Fibroblast of lung (primary cell): ENCODE measurements at regions not wholly inside any gene's neighbourhood (a gene's known extent, or its start where the extent isn't known, plus 50 kb on each side); places are given as distances from the start of the nearest gene placed in this dataset.

Source experiments
- DNase-seq, 2 donors: peaks; one replicate each; pipeline versions ENCODE4 v3.0.0 to v3.0.0-alpha.2; 2010; ENCODE audit warnings: low read depth in 2 of 2
- H2AFZ ChIP-seq: 2 replicates; pipeline ENCODE4 v1.5.1; 2012; ENCODE audit warnings: low read length, control low read depth, inconsistent platforms
- H3K27ac ChIP-seq: 2 replicates; pipeline ENCODE4 v1.5.1; 2011; ENCODE audit warnings: low read length, control low read depth; ENCODE audit not compliant: insufficient read depth
- H3K27me3 ChIP-seq: 2 replicates; pipeline ENCODE4 v1.5.1; 2011; ENCODE audit warnings: mild to moderate bottlenecking, low read length; ENCODE audit not compliant: control insufficient read depth, insufficient read depth
- H3K36me3 ChIP-seq: 2 replicates; pipeline ENCODE4 v1.5.1; 2011; ENCODE audit warnings: low read length; ENCODE audit not compliant: control insufficient read depth, insufficient read depth
- H3K4me1 ChIP-seq: 2 replicates; pipeline ENCODE4 v1.5.1; 2011; ENCODE audit warnings: low read length; ENCODE audit not compliant: control insufficient read depth, insufficient read depth; ENCODE audit errors: extremely low read depth
- H3K4me2 ChIP-seq: 2 replicates; pipeline ENCODE4 v1.5.1; 2011; ENCODE audit warnings: low read length, control low read depth; ENCODE audit not compliant: insufficient read depth; ENCODE audit errors: extremely low read depth
- H3K4me3 ChIP-seq, 4 experiments: fragments of 200-600 bp in 1 of 4; sonication (generic) in 1 of 4; replicated peaks in 1 of 4; 2 replicates each; pipeline ENCODE4 v1.5.1; 2011 to 2016; ENCODE audit warnings: low read length in 4 of 4, low read depth in 3 of 4, mild to moderate bottlenecking in 3 of 4, control low read depth in 2 of 4, inconsistent platforms in 1 of 4, mixed read lengths in 1 of 4; ENCODE audit not compliant: insufficient read depth in 1 of 4; ENCODE audit errors: control extremely low read depth in 1 of 4
- H3K79me2 ChIP-seq: 2 replicates; pipeline ENCODE4 v1.5.1; 2012; ENCODE audit warnings: mild to moderate bottlenecking, low read length, inconsistent platforms; ENCODE audit not compliant: control insufficient read depth, insufficient read depth
- H3K9ac ChIP-seq: 2 replicates; pipeline ENCODE4 v1.5.1; 2011; ENCODE audit warnings: mild to moderate bottlenecking, low read length, control low read depth; ENCODE audit not compliant: insufficient read depth
- H3K9me3 ChIP-seq: 2 replicates; pipeline ENCODE4 v1.5.1; 2012; ENCODE audit warnings: low read depth, low read length; ENCODE audit not compliant: control insufficient read depth, insufficient read depth
- H4K20me1 ChIP-seq: 2 replicates; pipeline ENCODE4 v1.5.1; 2011; ENCODE audit warnings: low read length; ENCODE audit not compliant: control insufficient read depth, insufficient read depth; ENCODE audit errors: extremely low read depth
- CTCF ChIP-seq, 2 donors: IDR thresholded peaks in 1 of 2; conservative IDR thresholded peaks in 1 of 2; 1 replicate in 1 of 2; 2 replicates in 1 of 2; pipeline ENCODE4 v1.5.1; 2011 to 2012; ENCODE audit warnings: low read length in 2 of 2, control low read depth in 1 of 2, inconsistent platforms in 1 of 2, low read depth in 1 of 2, mild to moderate bottlenecking in 1 of 2
- EZH2 ChIP-seq: IDR thresholded peaks from 2 replicates; pipeline ENCODE4 v1.5.1; 2012; ENCODE audit warnings: low read length, control low read depth, mild to moderate bottlenecking; ENCODE audit errors: missing control alignments

GRCh38 chr1:238778113-238778512, 608.3 kb upstream of the CHRM3 start:
- no peak overlapping the region for H3K4me3 ChIP-seq
- H3K27ac ChIP-seq: no peak overlapping the region
- no peaks in the 10 kb centered on the region for H4K20me1 ChIP-seq
- no peak for TF ChIP-seq EZH2
- no peak for TF ChIP-seq CTCF (conservative IDR thresholded peaks at IDR 0.05 in 1 of 2, IDR thresholded peaks at IDR 0.05 in 1 of 2; ENCODE audit: low read depth in 1 of 2, low read length in 2 of 2)
- no peaks in the 10 kb centered on the region for H3K4me1 ChIP-seq
- no peaks in the 10 kb centered on the region for H3K27me3 ChIP-seq
- H2AFZ ChIP-seq: no peak overlapping the region
- H3K4me2 ChIP-seq: no peak overlapping the region
- H3K79me2 ChIP-seq: no peaks in the 10 kb centered on the region
- no peaks in the 10 kb centered on the region for H3K9me3 ChIP-seq
- H3K9ac ChIP-seq: no peak overlapping the region
- DNase-seq: no peak
- no peaks in the 10 kb centered on the region for H3K36me3 ChIP-seq

GRCh38 chr1:238777551-238777950, 608.8 kb upstream of the CHRM3 start:
- H3K4me1 ChIP-seq: no peaks in the 10 kb centered on the region
- H3K79me2 ChIP-seq: no peaks in the 10 kb centered on the region
- H2AFZ ChIP-seq: no peak overlapping the region
- H3K4me3 ChIP-seq: no peak overlapping the region
- no peaks in the 10 kb centered on the region for H3K27me3 ChIP-seq
- no peaks in the 10 kb centered on the region for H3K9me3 ChIP-seq
- no peaks in the 10 kb centered on the region for H4K20me1 ChIP-seq
- H3K36me3 ChIP-seq: no peaks in the 10 kb centered on the region
- no peak for TF ChIP-seq CTCF (conservative IDR thresholded peaks at IDR 0.05 in 1 of 2, IDR thresholded peaks at IDR 0.05 in 1 of 2; ENCODE audit: low read depth in 1 of 2, low read length in 2 of 2)
- no peak for TF ChIP-seq EZH2
- H3K27ac ChIP-seq: no peak overlapping the region
- peak in 1 of 2 donors; percentile 60 for DNase-seq
- H3K9ac ChIP-seq: no peak overlapping the region
- H3K4me2 ChIP-seq: no peak overlapping the region

- Histone ChIP-seq H3K9me3 (no peaks in the 10 kb centered on the region), H3K27ac (no peak overlapping the region), H3K36me3 (no peaks in the 10 kb centered on the region), H3K79me2 (no peaks in the 10 kb centered on the region), H3K27me3 (no peaks in the 10 kb centered on the region), H3K4me3 (no peak overlapping the region), H3K4me1 (no peaks in the 10 kb centered on the region), H3K9ac (no peak overlapping the region), H2AFZ (no peak overlapping the region), H4K20me1 (no peaks in the 10 kb centered on the region), H3K4me2 (no peak overlapping the region)
- TF ChIP-seq CTCF (conservative IDR thresholded peaks at IDR 0.05 in 1 of 2, IDR thresholded peaks at IDR 0.05 in 1 of 2; ENCODE audit: low read depth in 1 of 2, low read length in 2 of 2) (no peak), EZH2 (no peak)
- no peak for DNase-seq
Observed at GRCh38 chr1:238776126-238776525, 610.2 kb upstream of the CHRM3 start.
